Epithelial cell of proximal tubule (primary cell): ENCODE measurements at regions not wholly inside any gene's neighbourhood (a gene's known extent, or its start where the extent isn't known, plus 50 kb on each side); places are given as distances from the start of the nearest gene placed in this dataset.
"Not testable (repeated sequence)": the region's sequence is repeated elsewhere in the genome, so short reads cannot be mapped to it uniquely, and the experiment has no call there.

Source experiments
- DNase-seq: peaks from one replicate; pipeline ENCODE4 v3.0.0-alpha.2; 2011; ENCODE audit warnings: low read depth
- H3K4me3 ChIP-seq: 2 replicates; pipeline ENCODE4 v1.5.1; 2011; ENCODE audit warnings: low read depth, mild to moderate bottlenecking, low read length
- TF ChIP-seq, protein P1 (sequence below): conservative IDR thresholded peaks from 2 replicates; pipeline ENCODE4 v1.5.1; 2012; ENCODE audit warnings: low read depth, mild to moderate bottlenecking, low read length

DNA sequence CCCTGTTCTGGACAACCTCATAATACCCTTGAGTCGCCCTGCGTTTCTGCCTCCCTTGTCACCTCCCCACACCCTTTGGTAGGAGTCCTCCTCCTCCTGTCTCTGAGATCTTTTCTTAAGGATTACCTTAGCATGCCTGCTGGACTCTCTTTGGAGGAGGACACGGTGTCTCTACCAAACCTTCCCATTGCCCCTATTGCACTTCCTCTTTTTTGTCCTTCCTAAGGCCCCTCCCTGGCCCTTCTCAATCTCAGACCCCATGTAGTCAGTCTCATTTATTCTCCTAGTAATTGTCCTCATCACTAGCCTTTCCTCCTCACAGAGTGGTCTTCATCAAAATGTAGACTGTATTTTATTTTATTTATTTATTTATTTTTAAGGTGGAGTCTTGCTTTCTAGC, 335.0 kb upstream of the SFRP2 start:
- no peak overlapping the region for H3K4me3 ChIP-seq
- TF ChIP-seq, protein P1, sequence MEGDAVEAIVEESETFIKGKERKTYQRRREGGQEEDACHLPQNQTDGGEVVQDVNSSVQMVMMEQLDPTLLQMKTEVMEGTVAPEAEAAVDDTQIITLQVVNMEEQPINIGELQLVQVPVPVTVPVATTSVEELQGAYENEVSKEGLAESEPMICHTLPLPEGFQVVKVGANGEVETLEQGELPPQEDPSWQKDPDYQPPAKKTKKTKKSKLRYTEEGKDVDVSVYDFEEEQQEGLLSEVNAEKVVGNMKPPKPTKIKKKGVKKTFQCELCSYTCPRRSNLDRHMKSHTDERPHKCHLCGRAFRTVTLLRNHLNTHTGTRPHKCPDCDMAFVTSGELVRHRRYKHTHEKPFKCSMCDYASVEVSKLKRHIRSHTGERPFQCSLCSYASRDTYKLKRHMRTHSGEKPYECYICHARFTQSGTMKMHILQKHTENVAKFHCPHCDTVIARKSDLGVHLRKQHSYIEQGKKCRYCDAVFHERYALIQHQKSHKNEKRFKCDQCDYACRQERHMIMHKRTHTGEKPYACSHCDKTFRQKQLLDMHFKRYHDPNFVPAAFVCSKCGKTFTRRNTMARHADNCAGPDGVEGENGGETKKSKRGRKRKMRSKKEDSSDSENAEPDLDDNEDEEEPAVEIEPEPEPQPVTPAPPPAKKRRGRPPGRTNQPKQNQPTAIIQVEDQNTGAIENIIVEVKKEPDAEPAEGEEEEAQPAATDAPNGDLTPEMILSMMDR = no peak
- DNase-seq = no peak

DNA sequence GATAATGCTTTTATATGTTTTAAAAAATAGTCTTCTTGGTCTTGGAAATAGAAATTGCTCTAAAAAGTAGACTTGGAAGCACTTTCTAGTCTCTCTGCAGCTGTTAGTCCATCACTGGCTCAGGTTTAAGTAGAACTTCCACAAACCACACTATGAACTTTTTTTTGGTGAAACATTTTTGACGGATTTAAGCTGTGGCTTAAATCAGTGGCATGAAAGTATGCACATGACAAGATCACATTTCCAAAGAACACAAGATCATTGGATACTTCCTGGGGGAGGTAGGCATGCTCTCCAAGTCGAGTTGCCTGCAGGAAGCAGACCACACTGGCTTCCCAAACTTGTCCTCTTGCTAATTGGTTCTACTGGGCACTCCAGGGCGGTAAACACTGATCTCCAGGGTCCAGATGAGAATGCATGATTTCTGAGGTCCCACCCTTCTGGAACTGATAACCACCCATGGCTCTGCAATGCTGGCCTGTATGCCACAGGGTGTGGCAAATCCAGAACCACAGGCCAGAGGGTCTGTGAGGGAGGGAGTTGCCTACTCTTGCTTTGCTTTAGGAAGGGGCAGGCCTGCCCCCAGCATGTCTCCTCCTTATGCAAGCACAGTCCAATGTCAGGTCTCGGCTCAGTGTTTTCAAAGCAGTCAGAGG, 331.9 kb upstream of the SFRP2 start:
- H3K4me3 ChIP-seq = no peak overlapping the region
- TF ChIP-seq, protein P1 = no peak
- DNase-seq = no peak

DNA sequence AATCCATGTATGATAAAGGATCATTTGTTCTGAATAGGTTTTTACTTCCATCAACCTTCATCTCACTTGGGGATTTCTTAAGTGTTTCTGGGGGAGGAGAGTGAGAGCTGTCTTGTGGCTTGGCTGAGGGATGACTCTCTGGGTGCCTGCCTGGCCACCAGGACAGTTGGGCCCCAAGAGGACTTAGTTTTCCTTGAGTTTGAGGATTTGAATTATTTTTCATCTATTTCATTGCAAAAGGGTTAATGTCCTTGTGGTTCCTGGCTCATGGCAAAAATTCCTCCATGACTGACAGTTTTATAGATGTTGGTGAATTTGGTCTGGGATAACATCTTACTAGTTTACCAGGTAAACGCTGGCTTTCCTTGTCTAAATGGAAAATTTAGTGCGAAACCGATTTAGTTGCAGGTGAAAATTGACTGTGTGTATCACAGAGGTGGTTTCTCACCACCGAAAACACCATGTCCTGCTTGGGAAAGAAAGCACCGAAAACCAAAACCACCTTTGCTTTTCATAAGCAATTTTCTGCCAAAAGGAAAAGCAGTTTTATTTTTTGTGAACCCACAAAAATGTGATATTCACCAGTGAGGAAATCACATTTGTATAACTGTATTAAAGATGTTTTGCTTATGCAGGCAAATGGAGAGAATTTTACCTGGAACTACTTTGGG, 331.3 kb upstream of the SFRP2 start:
- TF ChIP-seq, protein P1 = no peak

DNA sequence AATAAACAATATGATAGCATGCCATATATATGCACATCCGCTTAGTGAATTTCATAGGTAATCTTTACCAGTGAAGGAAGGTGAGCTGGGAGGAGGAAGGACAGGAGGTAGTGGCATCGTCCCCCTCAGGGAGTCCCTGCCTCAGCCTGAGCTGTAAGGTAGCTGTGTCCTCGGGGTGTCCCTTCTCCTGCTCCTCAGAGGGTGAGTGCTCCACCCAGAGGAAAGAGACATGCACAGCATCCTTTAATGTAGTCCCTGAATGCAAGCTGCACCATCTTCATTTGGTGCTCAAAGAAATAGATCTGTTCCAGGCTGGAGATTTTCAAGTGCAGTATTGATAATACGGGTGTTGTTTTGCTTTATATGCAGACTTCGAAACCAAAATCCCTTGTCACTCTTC, 330.4 kb upstream of the SFRP2 start:
- no peak for DNase-seq
- H3K4me3 ChIP-seq = no peak overlapping the region
- TF ChIP-seq, protein P1 = peak; percentile 37

More for the DNA sequence above, 331.3 kb upstream of the SFRP2 start:
- no peak overlapping the region for H3K4me3 ChIP-seq
- DNase-seq = no peak

DNA sequence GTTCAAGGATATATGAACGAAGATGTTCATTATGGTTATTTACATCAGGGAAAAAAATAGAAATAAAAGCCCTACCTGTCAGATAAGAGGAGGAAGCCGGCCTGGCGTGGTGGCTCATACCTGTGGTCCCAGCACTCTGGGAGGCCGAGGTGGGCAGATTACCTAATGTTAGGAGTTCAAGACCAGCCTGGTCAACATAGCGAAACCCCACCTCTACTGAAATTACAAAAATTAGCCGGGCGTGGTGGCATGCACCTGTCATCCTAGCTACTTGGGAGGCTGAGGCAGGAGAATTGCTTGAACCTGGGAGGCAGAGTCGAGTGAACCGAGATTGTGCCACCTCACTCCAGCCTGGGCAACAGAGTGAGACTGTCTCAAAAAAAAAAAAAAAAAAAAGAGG, 328.8 kb upstream of the SFRP2 start:
- DNase-seq, H3K4me3 ChIP-seq: not testable (repeated sequence)

DNA sequence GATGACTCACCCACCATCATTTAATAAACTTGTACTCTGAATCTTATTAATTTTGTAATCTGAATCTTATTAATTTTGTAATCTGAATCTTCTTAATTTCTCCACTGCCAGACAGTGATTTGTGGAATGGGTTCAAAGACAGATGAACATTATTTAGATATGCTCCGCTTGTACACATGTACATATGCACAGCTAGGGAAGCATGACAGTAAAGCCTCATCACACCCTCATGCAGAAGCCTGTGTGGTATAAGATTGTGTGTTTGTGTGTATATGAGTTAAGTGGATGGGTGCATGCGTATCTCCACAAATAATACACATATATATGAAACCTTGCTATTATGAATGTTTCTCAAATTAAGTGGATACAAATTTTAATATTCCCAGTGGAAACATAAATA, 318.5 kb upstream of the SFRP2 start:
- H3K4me3 ChIP-seq = no peak overlapping the region
- DNase-seq = no peak
- TF ChIP-seq, protein P1 = no peak

DNA sequence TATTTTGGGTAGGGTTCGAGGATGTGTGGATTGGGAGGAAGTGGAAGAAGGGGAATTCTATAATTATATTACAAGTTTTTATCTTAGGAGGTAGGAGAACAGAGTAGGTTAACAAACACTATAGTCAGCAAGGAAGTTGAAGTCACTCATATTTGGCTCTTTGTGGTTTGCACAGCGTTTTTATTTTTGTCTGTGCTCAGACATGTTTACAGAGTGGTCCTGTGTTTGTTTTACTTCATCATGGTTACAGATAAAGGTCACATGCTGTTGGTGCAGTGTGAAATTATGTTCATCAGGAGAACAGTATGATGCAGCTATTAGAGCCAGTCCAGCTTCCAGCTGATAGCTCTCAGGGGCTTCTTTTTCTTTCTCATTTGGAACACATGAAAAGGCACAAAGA, 299.9 kb upstream of the SFRP2 start:
- H3K4me3 ChIP-seq = no peak overlapping the region
- TF ChIP-seq, protein P1 = no peak
- no peak for DNase-seq
